Islet of Langerhans (tissue), 1 donor: ENCODE measurements at regions not wholly inside any gene's neighbourhood (a gene's known extent, or its start where the extent isn't known, plus 50 kb on each side); places are given as distances from the start of the nearest gene placed in this dataset.

Source experiments
- FAIRE-seq: peaks from one replicate; lab custom pipeline; 2011; peaks lifted over from hg19 to GRCh38; lab: Jason Lieb, UNC

- FAIRE-seq: no peak
Measured at GRCh38 chr2:79453918-79454317, 58.9 kb upstream of the CTNNA2 start.

DNA sequence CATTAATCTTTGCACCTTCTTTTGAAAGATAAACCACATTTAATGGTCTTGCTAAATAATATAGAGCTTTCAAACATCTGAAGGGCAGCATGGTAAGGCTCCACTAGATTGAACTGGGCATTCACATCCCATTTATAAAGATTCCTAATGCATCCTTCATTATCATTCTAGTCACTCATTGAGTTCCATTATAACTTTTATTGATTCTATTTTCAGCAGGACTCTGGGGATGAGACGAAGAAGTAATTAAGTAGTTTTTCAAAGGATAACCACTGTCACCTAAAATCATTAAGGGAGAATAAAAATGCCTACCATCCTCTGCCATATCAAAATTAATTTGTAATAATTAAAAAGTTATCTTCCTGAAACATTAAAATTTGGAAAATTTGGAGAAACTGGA, 60.2 kb upstream of the CTNNA2 start:
- FAIRE-seq: no peak

DNA sequence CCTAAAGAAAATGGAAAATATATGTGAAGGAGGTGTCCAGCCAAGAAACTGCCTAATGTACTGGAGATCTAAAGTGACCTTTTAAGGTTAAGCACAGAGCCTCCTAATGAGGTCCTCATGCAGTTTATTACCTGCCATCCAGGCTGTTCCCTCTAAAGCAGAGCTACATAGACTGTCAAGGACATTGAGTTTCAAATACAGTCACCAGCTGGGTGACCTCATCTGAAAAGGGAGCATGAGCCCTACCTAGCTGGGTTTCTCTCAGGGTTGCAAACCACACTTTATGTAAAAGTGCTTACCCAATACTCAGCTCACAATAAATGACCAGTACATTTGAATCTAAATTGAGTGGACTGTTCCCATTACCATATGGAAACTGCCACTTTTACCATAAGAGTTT, 65.4 kb upstream of the CTNNA2 start:
- FAIRE-seq: no peak

GRCh38 chr2:79446313-79446712, 66.5 kb upstream of the CTNNA2 start:
- no peak for FAIRE-seq

GRCh38 chr2:79437433-79438267, 75.2 kb upstream of the CTNNA2 start:
- no peak for FAIRE-seq

GRCh38 chr2:79434362-79434761, 78.5 kb upstream of the CTNNA2 start:
- FAIRE-seq: no peak

DNA sequence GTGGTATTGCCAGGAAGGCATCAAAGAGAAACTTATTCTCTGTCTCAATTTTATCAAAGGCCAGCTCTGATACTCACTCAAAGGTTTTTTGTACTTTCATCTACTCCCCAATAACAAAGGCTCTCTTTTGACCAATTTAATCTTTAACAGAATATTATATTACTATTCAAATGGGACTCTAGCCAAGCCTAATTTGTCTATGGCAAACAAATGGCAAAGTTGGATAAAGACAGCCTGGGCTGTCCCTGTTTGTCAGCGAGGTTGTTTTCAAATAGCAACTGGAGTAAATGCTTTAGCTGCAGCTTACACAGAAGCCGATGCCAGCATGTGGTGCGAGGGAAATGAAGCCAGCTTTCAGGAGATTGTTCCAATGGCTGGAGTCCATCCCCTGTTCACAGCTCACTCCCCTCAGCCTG, 80.1 kb upstream of the CTNNA2 start:
- no peak for FAIRE-seq

- FAIRE-seq: no peak
Measured at GRCh38 chr2:79428745-79429144, 84.1 kb upstream of the CTNNA2 start.

DNA sequence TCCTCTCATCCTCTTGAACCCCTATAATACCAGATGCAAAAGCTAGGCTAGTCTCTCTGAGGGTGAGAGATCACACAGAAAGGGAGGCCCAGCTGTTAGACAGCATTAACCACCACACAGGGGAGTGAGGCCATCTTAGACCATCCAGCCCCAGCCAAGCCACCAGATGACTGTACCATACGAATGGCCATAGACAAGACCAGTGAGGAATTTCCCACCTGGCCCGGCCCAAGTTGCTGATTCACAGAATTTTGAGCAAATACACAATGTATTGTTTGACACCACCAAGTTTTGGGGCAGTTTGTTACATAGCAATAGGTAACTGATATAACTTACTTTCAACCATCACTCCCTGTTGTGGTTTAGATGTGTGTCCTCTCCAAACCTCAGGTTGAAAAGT, 98.2 kb upstream of the CTNNA2 start:
- FAIRE-seq: no peak

GRCh38 chr2:79394485-79394859, 118.4 kb upstream of the CTNNA2 start:
- no peak for FAIRE-seq

DNA sequence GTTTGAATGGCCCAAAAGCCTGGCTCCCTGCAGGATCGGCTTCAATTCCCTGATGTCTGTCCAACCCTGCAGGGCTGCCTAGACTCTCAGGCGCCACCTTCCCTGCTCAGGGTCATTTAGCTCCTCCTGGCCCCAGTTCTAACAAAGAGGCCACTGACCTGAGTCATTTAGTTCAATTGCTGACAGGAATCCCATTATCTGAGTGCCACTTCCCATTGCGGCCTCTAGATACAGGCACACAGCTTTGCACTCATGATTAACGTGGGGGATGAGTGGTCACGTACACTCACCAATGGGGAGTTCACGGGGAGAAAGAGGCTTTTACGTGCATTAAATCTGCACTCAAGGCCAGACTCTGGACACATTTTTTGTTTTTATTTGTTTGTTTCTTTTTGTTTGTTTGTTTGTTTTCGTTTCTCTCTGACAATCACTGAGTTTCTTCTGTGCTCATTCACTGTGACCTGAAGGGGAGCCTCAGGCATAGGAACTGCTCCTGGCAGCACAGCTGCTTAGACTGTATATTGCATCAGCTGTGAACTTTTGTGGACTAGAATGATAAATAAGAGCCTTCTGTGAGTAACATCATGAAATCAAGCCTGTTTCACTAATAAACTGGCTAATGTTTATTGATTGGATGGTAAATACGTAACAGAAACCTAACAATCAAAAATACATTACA, 118.9 kb upstream of the CTNNA2 start:
- no peak for FAIRE-seq

DNA sequence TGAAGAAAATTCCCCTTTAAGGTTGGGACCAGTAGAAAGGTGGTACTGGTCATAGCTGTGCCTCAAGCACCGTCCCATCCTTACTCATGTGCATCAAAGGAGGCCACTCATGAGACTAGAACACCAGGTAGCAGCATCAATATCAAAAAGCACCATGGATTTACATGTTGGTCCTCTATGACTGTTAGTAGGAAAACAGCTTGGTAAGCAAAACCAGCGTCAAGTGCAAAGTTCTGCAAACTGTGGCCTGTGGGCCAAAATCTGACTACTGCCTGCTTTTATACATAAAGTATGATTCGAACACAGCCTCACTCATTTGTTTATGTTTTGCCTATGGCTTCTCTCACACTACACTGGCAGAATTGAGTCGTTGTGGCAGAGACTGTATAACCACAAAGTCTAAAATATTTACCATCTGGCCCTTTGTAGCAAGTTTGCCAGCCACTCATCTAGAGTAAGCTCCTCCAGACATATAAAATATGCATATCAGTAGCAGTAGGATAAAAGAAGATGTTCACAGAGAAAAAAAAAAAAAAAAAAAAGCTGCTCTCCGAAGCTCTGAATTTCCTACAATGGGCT, 119.7 kb upstream of the CTNNA2 start:
- no peak for FAIRE-seq

- FAIRE-seq: no peak
Measured at GRCh38 chr2:79389481-79389880, 123.4 kb upstream of the CTNNA2 start.

DNA sequence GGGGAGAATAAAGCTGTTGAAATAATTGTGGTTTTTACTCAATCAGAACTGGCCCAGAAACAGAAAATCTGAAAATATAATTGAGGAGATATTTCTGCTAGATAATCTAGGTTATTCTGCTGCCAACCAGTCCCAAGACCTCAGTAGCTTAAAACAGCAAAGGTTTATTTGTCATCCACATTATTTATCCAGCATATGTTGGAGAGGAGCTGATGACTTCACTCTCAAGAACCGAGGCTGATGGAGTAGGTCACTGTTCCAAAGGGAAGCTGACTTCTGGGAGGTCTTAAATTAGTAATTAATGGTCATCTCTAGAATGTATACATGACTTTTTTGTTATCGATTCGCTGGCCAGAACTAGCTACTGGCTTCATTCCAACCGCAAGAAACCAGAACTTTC, 124.8 kb upstream of the CTNNA2 start:
- no peak for FAIRE-seq

DNA sequence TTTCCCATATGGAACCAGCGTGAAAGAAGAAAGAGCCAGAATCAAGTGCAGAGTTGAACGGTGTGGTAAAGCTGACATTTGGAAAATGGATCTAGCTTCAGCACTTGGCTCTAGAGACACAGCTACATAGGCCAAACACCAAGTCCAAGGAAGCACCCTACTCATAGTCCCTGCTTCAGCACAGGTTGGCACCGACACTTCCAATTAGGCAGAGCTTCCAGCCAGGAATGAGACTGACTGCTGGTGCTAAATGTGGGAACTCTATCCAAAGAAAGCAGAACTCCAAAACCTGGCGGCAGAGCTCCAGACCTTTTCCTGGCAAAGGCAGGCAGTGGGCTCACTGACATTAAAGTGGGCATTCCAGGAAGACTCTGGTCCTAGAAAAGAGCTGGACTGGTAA, 125.4 kb upstream of the CTNNA2 start:
- no peak for FAIRE-seq

DNA sequence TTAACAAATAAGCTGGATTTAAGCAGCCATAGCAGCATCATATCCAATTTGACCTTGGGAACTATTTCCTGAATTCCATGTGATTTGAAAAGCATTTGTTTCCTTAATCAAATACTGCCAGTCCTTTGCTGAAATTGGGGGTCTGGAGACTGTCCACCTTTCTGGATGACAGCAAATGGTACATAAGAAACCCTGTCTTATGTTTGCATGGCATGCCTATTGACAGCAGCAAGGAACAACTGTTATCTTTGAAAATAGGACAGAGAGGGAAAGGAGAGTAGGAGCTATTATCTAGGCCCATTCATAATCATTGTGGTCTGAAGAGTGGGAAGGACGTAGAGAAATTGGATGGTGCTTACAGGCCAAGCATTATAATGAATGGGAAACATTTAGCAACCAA, 129.2 kb upstream of the CTNNA2 start:
- no peak for FAIRE-seq

- FAIRE-seq: no peak
Measured at GRCh38 chr2:79375817-79376216, 137.0 kb upstream of the CTNNA2 start.

DNA sequence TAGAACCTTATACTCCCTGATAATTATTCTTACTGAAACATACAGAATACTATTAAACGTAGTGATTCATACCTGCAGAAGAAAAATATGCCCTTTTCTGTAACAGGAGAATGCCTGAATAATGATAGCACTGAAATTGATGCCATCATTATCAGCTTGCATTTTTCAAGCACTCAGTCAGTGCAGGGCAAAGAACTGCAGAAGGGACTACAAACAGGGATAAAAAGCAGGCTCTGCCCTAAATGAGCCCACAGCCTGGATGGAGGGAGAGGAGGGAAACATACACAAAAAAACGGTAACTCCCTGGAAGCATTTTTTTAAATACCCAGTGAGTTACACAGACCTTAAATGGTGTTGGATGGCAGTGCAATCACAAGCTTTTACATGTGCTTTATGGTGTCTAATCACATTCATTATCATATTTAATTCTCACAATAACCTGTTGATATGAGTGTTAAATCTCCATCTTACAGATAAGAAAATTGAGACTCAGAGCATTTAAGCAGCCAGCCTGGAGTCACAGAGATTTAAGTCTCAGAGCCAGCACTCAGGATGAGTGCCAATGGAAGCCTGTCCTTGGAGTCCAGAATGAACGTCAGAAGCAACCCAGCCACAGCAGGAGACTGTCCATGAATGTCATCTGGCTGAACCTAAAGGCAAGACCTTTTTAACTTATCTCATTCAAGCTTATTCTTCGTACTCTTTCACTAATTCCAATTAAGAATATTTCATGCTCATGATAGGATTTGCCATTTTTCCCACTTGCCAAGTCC, 139.3 kb upstream of the CTNNA2 start:
- no peak for FAIRE-seq

DNA sequence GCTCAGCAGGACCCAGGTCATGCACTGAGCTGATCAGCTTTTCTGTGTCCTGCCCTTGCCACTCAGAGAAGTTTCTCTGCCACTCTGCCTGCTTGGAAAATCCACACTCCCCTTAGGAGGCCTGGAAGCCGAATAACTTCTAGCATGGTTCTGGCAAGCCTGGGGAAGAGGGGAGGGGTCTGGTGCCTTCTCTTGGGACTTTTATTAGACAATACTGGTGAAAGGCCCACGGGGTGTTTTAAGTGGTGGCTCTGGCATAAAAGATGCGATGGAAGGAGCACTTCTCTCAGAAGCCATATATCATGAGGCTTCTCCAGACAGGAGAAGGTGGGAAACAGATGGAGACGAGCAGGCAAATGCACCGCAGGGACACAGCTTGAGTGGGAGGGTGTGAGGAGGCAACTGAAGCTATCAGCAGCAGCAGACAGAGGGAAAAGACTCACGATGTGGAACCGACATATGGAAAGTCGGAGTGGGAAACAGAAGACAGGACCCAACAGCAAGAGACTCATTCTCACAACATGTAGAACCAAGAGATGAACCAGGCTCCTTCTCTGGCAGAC, 141.8 kb upstream of the CTNNA2 start:
- no peak for FAIRE-seq

DNA sequence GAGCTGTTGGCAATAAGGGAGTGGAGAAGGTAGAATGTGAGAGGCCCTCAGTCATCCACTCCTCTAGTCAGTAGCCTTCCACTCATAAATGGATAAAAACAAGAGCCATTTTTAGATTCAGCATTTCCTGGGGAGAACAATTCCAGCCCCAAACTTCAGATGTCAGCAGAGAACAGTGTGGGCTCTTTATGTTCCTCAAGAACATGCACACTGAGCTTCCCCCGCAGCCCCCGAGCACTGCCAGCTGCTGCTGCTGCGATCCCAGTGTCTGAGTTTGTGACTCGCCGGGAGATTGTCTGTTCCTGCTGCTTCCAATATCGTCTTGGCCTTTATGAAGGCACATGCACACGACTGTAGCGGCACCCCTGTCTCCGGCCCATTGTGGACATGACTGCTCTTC, 143.7 kb upstream of the CTNNA2 start:
- FAIRE-seq: no peak

DNA sequence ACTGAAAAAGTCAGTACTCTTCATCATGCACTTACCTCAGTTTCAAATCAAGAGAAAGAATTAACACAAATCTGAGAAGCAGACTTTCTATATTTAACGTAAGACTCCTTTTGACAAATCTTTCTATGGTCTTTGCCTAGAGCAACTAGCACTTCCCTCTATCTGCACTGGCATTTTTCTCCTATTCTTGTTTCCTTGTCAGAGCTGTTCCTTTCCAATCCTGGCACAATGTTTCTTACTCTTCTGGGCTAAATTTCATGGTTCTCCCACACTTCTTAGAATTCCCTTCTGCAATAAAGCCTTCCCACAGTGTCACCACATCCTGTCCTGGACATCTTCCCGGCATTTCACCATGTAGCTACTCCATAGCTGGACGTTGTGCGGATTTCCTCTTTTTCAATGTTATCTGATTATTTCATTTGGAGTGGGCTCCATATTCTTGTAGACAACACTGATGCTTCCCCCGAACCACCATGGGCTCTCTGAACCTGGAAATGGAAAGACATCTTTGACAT, 144.7 kb upstream of the CTNNA2 start:
- no peak for FAIRE-seq

GRCh38 chr2:79359419-79359818, 153.4 kb upstream of the CTNNA2 start:
- FAIRE-seq: no peak
